ENCODE measurements at regions not wholly inside any gene's neighbourhood (a gene's known extent, or its start where the extent isn't known, plus 50 kb on each side); places are given as distances from the start of the nearest gene placed in this dataset.

DNA sequence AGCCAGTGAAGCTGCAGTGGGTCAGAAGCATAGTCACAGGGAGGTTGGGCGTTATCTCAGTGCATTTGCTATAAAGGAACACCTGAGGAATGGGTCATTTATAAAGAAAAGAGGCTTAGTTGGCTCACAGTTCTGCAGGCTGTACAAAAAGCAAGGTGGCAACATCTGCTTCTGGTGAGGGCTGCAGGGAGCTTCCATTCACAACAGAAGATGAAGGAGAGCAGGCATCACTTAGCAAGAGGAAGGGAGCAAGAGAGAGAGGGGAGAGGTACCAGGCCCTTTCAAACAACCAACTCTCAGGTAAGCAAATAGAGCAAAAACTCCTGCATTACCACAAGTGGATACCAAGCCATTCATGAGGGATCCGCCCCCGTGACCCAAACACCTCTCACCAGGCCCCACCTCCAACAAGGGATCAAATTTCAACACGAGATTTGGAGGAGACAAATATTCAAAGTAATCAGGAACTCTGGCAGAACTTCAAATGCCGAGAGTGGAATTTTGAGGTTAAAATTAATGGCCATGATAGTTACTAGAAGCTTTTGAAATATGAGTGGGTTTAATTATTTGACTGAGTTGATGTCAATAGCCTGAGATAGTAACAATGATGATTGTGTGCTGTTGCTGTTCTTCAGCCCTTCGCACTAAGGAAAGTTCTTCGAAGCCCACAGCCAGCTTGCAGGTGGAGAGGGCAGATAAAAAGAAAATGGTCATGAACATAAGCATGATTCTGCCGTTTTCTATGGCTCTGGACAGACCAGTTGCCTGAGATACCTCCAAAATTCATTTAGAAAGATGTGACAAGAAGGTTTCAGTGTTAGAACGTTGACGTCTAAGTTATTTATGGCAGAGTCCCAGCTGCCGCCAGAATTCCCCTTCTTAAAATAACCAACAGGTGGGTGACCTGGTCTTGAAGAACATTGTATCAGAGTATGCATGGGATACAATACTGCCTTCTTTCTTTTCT is 55.3 kb upstream of the ADTRP start:
- TF ChIP-seq EZH2 (IDR thresholded peaks at IDR 0.05; ENCODE audit: borderline replicate concordance, low read depth, low read length, poor library complexity, severe bottlenecking): no peak
- TF ChIP-seq, protein P1, sequence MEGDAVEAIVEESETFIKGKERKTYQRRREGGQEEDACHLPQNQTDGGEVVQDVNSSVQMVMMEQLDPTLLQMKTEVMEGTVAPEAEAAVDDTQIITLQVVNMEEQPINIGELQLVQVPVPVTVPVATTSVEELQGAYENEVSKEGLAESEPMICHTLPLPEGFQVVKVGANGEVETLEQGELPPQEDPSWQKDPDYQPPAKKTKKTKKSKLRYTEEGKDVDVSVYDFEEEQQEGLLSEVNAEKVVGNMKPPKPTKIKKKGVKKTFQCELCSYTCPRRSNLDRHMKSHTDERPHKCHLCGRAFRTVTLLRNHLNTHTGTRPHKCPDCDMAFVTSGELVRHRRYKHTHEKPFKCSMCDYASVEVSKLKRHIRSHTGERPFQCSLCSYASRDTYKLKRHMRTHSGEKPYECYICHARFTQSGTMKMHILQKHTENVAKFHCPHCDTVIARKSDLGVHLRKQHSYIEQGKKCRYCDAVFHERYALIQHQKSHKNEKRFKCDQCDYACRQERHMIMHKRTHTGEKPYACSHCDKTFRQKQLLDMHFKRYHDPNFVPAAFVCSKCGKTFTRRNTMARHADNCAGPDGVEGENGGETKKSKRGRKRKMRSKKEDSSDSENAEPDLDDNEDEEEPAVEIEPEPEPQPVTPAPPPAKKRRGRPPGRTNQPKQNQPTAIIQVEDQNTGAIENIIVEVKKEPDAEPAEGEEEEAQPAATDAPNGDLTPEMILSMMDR (conservative IDR thresholded peaks at IDR 0.05; ENCODE audit: low read depth, low read length): no peak
